ENCODE measurements at regions not wholly inside any gene's neighbourhood (a gene's known extent, or its start where the extent isn't known, plus 50 kb on each side); places are given as distances from the start of the nearest gene placed in this dataset.
A peak's percentile ranks its signal among the peaks of the same experiment; 100 is the strongest.

DNA sequence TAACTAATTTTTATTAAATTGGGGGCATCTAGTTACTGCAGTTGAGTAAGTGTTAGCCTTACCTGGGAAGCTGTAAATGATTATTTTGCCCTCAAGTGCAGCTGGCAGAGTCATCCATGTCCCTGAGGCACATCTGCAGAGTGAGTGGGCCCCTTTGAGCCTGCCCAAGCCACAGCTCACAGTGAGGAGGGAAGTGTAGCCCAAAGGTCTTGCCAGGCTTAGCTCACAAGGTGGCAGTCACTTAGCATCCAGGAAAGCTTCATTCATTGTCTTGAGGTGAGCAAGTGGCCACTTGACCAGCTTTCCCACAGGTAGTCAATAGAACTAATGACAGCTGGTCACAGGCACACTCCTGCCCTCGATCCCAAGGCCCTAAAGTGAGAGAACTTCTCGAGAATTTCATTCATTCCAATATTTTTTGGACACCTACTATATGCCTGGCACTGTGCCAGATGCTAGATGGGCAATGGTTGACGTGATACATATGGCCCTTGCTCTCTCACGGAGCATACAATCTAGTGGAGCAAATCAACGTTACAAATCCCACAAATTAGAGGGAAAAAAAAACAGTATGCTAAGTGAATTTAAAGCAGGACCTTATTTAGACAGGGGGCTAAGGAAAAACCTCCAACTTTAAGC lies 163.3 kb upstream of the IL12A start:
- Histone ChIP-seq H3K9me3 (ENCODE audit: control insufficient read depth, low read length) (no peaks in the 10 kb centered on the region), H3K27me3 (ENCODE audit: control insufficient read depth, insufficient read depth, low read length, poor library complexity, severe bottlenecking) (no peaks in the 10 kb centered on the region), H3K27ac (ENCODE audit: low read depth, low read length) (no peak overlapping the region), H3K36me3 (ENCODE audit: control insufficient read depth, insufficient read depth, low read length) (no peaks in the 10 kb centered on the region), H3K4me3 (ENCODE audit: low read length) (no peak overlapping the region), H3K9ac (ENCODE audit: extremely low read depth, low read length, poor library complexity, severe bottlenecking) (no peak overlapping the region), H3K4me1 (ENCODE audit: control insufficient read depth, insufficient read depth, low read length) (no peaks in the 10 kb centered on the region)
- Mint-ChIP-seq H3K36me3 (ENCODE audit: low read depth) (no peaks in the 10 kb centered on the region), H3K27ac (no peak overlapping the region), H3K9me3 (no peaks in the 10 kb centered on the region), H3K4me1 (no peaks in the 10 kb centered on the region), H3K4me3 (no peak overlapping the region), H3K27me3 (ENCODE audit: insufficient read depth) (no peaks in the 10 kb centered on the region)
- DNase-seq, result peak; percentile 51
- TF ChIP-seq, protein P1, sequence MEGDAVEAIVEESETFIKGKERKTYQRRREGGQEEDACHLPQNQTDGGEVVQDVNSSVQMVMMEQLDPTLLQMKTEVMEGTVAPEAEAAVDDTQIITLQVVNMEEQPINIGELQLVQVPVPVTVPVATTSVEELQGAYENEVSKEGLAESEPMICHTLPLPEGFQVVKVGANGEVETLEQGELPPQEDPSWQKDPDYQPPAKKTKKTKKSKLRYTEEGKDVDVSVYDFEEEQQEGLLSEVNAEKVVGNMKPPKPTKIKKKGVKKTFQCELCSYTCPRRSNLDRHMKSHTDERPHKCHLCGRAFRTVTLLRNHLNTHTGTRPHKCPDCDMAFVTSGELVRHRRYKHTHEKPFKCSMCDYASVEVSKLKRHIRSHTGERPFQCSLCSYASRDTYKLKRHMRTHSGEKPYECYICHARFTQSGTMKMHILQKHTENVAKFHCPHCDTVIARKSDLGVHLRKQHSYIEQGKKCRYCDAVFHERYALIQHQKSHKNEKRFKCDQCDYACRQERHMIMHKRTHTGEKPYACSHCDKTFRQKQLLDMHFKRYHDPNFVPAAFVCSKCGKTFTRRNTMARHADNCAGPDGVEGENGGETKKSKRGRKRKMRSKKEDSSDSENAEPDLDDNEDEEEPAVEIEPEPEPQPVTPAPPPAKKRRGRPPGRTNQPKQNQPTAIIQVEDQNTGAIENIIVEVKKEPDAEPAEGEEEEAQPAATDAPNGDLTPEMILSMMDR (conservative IDR thresholded peaks at IDR 0.05), result peak; percentile 38
- WGBS, 2 experiments (ENCODE audit: insufficient coverage in 1 of 2, insufficient read length in 1 of 2), result 89 to 92% methylated on average over 5 of the region's 5 CpGs

DNA sequence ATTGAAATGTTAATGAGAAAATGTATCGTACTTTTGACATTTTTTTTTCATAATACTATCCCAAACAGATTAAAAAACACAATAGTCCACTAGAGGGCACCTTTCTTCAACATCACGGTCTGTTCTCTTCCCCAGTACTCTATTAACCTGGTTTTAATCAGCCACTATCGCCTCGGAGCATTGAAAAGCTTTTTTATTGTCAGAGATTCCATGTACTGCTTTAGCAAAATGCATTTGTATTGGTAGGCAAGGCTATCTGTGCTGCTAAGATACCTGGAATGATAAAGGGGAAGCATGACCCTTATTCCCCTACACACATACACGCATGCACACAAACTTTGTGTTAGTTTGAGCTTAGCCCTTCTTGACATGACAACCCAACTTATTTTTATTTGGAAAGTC lies 160.1 kb upstream of the IL12A start:
- Histone ChIP-seq H3K36me3 (ENCODE audit: control insufficient read depth, insufficient read depth, low read length) (no peaks in the 10 kb centered on the region), H3K9ac (ENCODE audit: extremely low read depth, low read length, poor library complexity, severe bottlenecking) (no peak overlapping the region), H3K27me3 (ENCODE audit: control insufficient read depth, insufficient read depth, low read length, poor library complexity, severe bottlenecking) (no peaks in the 10 kb centered on the region), H3K4me1 (ENCODE audit: control insufficient read depth, insufficient read depth, low read length) (no peaks in the 10 kb centered on the region), H3K27ac (ENCODE audit: low read depth, low read length) (no peak overlapping the region), H3K4me3 (ENCODE audit: low read length) (no peak overlapping the region), H3K9me3 (ENCODE audit: control insufficient read depth, low read length) (no peaks in the 10 kb centered on the region)
- no peaks in the 10 kb centered on the region for H3K4me1 Mint-ChIP-seq
- no peak overlapping the region for H3K4me3 Mint-ChIP-seq
- DNase-seq, result no peak
- no peak overlapping the region for H3K27ac Mint-ChIP-seq
- no peaks in the 10 kb centered on the region for H3K27me3 Mint-ChIP-seq (ENCODE audit: insufficient read depth)
- no peaks in the 10 kb centered on the region for H3K36me3 Mint-ChIP-seq (ENCODE audit: low read depth)
- TF ChIP-seq, protein P1 (conservative IDR thresholded peaks at IDR 0.05), result peak; percentile 77
- 50 to 55% methylated on average over 2 to 5 of the region's 5 CpGs for WGBS, 2 experiments (ENCODE audit: insufficient coverage in 1 of 2, insufficient read length in 1 of 2)
- H3K9me3 Mint-ChIP-seq, result no peaks in the 10 kb centered on the region

DNA sequence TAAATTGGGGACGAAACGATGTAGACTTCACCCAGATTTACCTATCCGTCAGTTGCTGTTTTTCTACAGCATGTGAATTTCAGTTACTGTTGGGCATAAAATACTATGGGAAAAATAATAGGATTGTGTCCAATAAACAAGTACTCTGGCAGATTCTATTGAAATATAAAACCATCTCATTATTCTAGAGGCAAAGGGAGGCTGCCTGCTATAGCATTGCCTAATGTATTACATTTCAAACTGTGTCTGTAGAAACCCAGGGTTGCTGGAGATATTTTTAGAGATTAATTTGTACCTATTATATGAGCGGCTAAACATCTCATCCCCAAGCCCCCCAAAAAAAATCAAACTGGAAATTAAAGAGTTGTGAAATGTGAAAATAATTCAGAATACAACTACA lies 159.6 kb upstream of the IL12A start:
- Mint-ChIP-seq H3K27me3 (ENCODE audit: insufficient read depth) (no peaks in the 10 kb centered on the region), H3K9me3 (no peaks in the 10 kb centered on the region), H3K4me1 (no peaks in the 10 kb centered on the region), H3K36me3 (ENCODE audit: low read depth) (no peaks in the 10 kb centered on the region), H3K4me3 (no peak overlapping the region), H3K27ac (no peak overlapping the region)
- H3K4me1 ChIP-seq (ENCODE audit: control insufficient read depth, insufficient read depth, low read length), result no peaks in the 10 kb centered on the region
- H3K9me3 ChIP-seq (ENCODE audit: control insufficient read depth, low read length), result no peaks in the 10 kb centered on the region
- H3K36me3 ChIP-seq (ENCODE audit: control insufficient read depth, insufficient read depth, low read length), result no peaks in the 10 kb centered on the region
- H3K9ac ChIP-seq (ENCODE audit: extremely low read depth, low read length, poor library complexity, severe bottlenecking), result no peak overlapping the region
- H3K27ac ChIP-seq (ENCODE audit: low read depth, low read length), result no peak overlapping the region
- WGBS, 2 experiments (ENCODE audit: insufficient coverage in 1 of 2, insufficient read length in 1 of 2), result 96 to 100% methylated on average over 1 to 3 of the region's 4 CpGs
- no peak overlapping the region for H3K4me3 ChIP-seq (ENCODE audit: low read length)
- no peaks in the 10 kb centered on the region for H3K27me3 ChIP-seq (ENCODE audit: control insufficient read depth, insufficient read depth, low read length, poor library complexity, severe bottlenecking)
- no peak for DNase-seq
- TF ChIP-seq, protein P1 (conservative IDR thresholded peaks at IDR 0.05), result no peak

All from endodermal cell (in vitro differentiated cells).